ENCODE measurements at regions not wholly inside any gene's neighbourhood (a gene's known extent, or its start where the extent isn't known, plus 50 kb on each side); places are given as distances from the start of the nearest gene placed in this dataset.

GRCh38 chr1:5427026-5427613, 565.1 kb downstream of the NPHP4 start:
- no peak for DNase-seq (ENCODE audit: low read depth)
- no peak for TF ChIP-seq CTCF (IDR thresholded peaks at IDR 0.05; ENCODE audit: low read depth, low read length, missing control alignments)

DNA sequence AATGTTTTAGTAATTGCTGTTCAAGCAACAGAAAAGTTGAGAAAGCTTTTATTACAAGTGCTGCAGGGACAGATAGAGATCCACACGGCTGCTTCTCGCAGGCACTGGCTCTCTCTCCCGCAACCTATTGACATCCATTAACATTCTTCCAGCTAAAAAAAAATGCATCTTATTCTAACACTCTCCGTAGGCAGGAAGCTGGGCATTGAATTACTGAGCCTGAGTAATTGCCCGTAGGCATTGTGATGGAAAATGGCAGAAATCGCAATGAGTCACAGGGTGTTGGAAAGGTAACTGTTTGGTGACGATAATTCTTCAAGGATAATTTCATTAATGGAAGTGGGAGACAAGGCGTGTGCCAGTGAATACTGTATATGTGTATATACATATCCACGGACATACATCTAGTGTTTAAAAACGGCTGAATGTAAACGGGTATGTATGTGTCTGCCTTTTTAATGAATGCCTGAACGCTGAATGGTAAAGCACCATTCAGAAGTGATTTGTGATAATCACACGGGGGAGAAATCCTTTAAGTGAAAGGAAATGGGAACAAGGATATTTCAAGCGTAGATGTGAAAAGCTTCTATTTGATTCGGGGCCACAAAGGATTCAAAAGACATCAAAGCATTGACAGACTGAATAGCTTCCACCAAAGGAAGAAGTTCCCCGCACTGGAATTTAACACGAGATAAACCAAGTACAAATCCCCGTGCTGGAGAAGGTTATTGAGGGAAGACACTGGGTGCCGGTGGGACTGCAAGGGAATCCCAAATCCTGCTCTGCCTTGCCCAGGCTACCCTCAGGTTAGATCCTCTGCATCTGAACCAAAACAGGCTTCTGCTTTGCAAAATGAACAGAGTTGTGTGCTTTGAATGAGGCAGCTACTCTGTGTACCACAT, 567.2 kb downstream of the NPHP4 start:
- H3K4me3 ChIP-seq (ENCODE audit: low read depth, low read length): no peak overlapping the region
- no peak for TF ChIP-seq CTCF (IDR thresholded peaks at IDR 0.05; ENCODE audit: low read depth, low read length, missing control alignments)
- no peak for DNase-seq (ENCODE audit: low read depth)

More at GRCh38 chr1:5427026-5427613, 565.1 kb downstream of the NPHP4 start:
- H3K4me3 ChIP-seq (ENCODE audit: low read depth, low read length): no peak overlapping the region

GRCh38 chr1:5423109-5423508, 569.1 kb downstream of the NPHP4 start:
- DNase-seq (ENCODE audit: low read depth): no peak

DNA sequence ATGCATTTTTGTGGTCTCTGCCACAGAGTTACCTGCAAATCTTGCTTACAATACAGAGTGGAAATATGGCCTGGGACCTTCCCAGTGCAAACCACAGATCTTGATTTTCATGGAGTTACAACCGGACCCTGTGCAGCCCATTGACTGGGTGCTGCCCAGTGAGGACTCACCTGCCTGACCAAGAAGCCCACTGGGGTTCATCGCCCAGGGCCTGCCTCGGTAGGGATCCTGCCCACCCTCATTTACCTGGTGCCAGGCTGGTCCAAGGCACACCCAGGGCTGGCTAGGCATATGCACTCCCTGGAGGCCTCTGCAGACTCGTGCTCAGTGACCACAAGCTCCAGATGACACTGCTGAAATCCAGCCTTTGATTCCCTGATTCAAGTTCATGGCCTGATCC, 572.7 kb downstream of the NPHP4 start:
- TF ChIP-seq CTCF (IDR thresholded peaks at IDR 0.05; ENCODE audit: low read depth, low read length, missing control alignments): no peak
- DNase-seq (ENCODE audit: low read depth): no peak
- no peak overlapping the region for H3K4me3 ChIP-seq (ENCODE audit: low read depth, low read length)

More at GRCh38 chr1:5423109-5423508, 569.1 kb downstream of the NPHP4 start:
- H3K4me3 ChIP-seq (ENCODE audit: low read depth, low read length): no peak overlapping the region
- TF ChIP-seq CTCF (IDR thresholded peaks at IDR 0.05; ENCODE audit: low read depth, low read length, missing control alignments): no peak

DNA sequence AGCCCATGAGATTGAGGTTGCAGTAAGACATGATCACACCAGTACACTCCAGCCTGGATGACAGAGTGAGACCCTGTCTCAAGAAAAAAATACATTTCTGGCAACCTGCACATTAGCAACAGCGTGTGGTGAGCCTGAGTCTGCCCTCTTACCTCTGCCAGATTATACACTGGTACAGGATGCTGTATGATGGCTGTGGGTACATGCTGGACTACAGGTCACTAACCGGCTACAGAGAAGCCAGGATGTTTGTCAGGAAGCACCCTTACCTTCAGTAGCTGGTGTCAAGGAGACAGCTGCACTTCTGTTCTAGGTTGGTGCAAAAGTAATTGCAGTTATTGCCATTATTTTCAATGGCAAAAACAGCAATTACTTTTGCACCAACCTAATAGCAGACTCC, 575.7 kb downstream of the NPHP4 start:
- H3K4me3 ChIP-seq (ENCODE audit: low read depth, low read length): no peak overlapping the region
- DNase-seq (ENCODE audit: low read depth): no peak
- no peak for TF ChIP-seq CTCF (IDR thresholded peaks at IDR 0.05; ENCODE audit: low read depth, low read length, missing control alignments)

- no peak for TF ChIP-seq CTCF (IDR thresholded peaks at IDR 0.05; ENCODE audit: low read depth, low read length, missing control alignments)
- no peak for DNase-seq (ENCODE audit: low read depth)
- no peak overlapping the region for H3K4me3 ChIP-seq (ENCODE audit: low read depth, low read length)
These were observed 576.6 kb downstream of the NPHP4 start for GRCh38 chr1:5415606-5416005.

All from GM12864 (cell line).